GM13976 (cell line): ENCODE measurements at regions not wholly inside any gene's neighbourhood (a gene's known extent, or its start where the extent isn't known, plus 50 kb on each side); places are given as distances from the start of the nearest gene placed in this dataset.

Experiments
- DNase-seq: peaks from one replicate; pipeline ENCODE4 v3.0.0; 2012; ENCODE audit warnings: low spot score
- CTCF ChIP-seq: IDR thresholded peaks from 2 replicates; pipeline ENCODE4 v1.5.1; 2012; ENCODE audit warnings: borderline replicate concordance, mild to moderate bottlenecking; ENCODE audit not compliant: insufficient read depth; ENCODE audit errors: extremely low read depth, missing control alignments, control extremely low read depth
- in situ Hi-C: fragments of 300-500 bp; cut with MboI; formaldehyde crosslinking; loops from one replicate; pipeline ENCODE4 v1.12.0; 2022; ENCODE audit warnings: low sequenced_read_pairs, mixed read lengths, inconsistent platforms; ENCODE audit not compliant: unreplicated experiment

GRCh38 chr1:87206044-87206831 lies 122.4 kb upstream of the LMO4 start:
- DNase-seq = no peak
- in situ Hi-C loops = no loop called here
- TF ChIP-seq CTCF = no peak

- in situ Hi-C loops = no loop called here
- no peak for TF ChIP-seq CTCF
- no peak for DNase-seq
Measured at GRCh38 chr1:87208080-87208479, 120.6 kb upstream of the LMO4 start.

GRCh38 chr1:87208931-87209330 lies 119.7 kb upstream of the LMO4 start:
- no peak for DNase-seq
- no peak for TF ChIP-seq CTCF
- in situ Hi-C loops = no loop called here

GRCh38 chr1:87210151-87210550 lies 118.5 kb upstream of the LMO4 start:
- no peak for TF ChIP-seq CTCF

GRCh38 chr1:87212431-87213134 lies 116.1 kb upstream of the LMO4 start:
- in situ Hi-C loops = no loop called here
- no peak for TF ChIP-seq CTCF
- DNase-seq = no peak

More at GRCh38 chr1:87210151-87210550, 118.5 kb upstream of the LMO4 start:
- DNase-seq = no peak
- in situ Hi-C loops = no loop called here

GRCh38 chr1:87213135-87213515 lies 115.6 kb upstream of the LMO4 start:
- in situ Hi-C loops = no loop called here
- no peak for TF ChIP-seq CTCF
- DNase-seq = no peak
